Hematopoietic multipotent progenitor cell treated with erythropoietin and hydrocortisone succinate and interleukin-3 and kit ligand, for 6 days (in vitro differentiated cells): ENCODE measurements at regions not wholly inside any gene's neighbourhood (a gene's known extent, or its start where the extent isn't known, plus 50 kb on each side); places are given as distances from the start of the nearest gene placed in this dataset.

ENCODE experiments used
- DNase-seq: peaks from one replicate; pipeline ENCODE4 v3.0.0-alpha.2; 2015

- no peak for DNase-seq
Measured at GRCh38 chr2:62595474-62595873, 89.5 kb upstream of the TMEM17 start.

- DNase-seq: no peak
Measured at GRCh38 chr2:62593825-62594224, 87.8 kb upstream of the TMEM17 start.

GRCh38 chr2:62591491-62591890, 85.5 kb upstream of the TMEM17 start:
- DNase-seq: no peak

- no peak for DNase-seq
Measured at GRCh38 chr2:62589691-62590356, 83.8 kb upstream of the TMEM17 start.

- no peak for DNase-seq
Measured at GRCh38 chr2:62587592-62587991, 81.6 kb upstream of the TMEM17 start.

GRCh38 chr2:62586981-62587380, 81.0 kb upstream of the TMEM17 start:
- DNase-seq: peak; percentile 50

GRCh38 chr2:62578803-62579640, 73.0 kb upstream of the TMEM17 start:
- no peak for DNase-seq

- DNase-seq: no peak
Measured at GRCh38 chr2:62577994-62578781, 72.2 kb upstream of the TMEM17 start.

GRCh38 chr2:62576276-62576939, 70.4 kb upstream of the TMEM17 start:
- no peak for DNase-seq

- peak; percentile 62 for DNase-seq
Measured at GRCh38 chr2:62573936-62574335, 67.9 kb upstream of the TMEM17 start.

- peak; percentile 7 for DNase-seq
Measured at GRCh38 chr2:62573137-62573731, 67.2 kb upstream of the TMEM17 start.

- DNase-seq: peak; percentile 7
Measured at GRCh38 chr2:62570861-62571698, 65.1 kb upstream of the TMEM17 start.

- DNase-seq: no peak
Measured at GRCh38 chr2:62569907-62570841, 64.2 kb upstream of the TMEM17 start.

- DNase-seq: peak; percentile 41
Measured at GRCh38 chr2:62568983-62569837, 63.2 kb upstream of the TMEM17 start.

GRCh38 chr2:62568074-62568473, 62.1 kb upstream of the TMEM17 start:
- no peak for DNase-seq

- no peak for DNase-seq
Measured at GRCh38 chr2:62567669-62568068, 61.7 kb upstream of the TMEM17 start.

GRCh38 chr2:62566847-62567246, 60.9 kb upstream of the TMEM17 start:
- DNase-seq: no peak

- no peak for DNase-seq
Measured at GRCh38 chr2:62565309-62565908, 59.4 kb upstream of the TMEM17 start.
